HG03378 (cell line): ENCODE measurements at regions not wholly inside any gene's neighbourhood (a gene's known extent, or its start where the extent isn't known, plus 50 kb on each side); places are given as distances from the start of the nearest gene placed in this dataset.

ENCODE experiments used
- ATAC-seq: cut with Tn5 transposase; IDR thresholded peaks from one replicate; pipeline ENCODE4 v1.9.1; 2021; ENCODE audit warnings: mild to moderate bottlenecking, moderate library complexity; ENCODE audit not compliant: unreplicated experiment

DNA sequence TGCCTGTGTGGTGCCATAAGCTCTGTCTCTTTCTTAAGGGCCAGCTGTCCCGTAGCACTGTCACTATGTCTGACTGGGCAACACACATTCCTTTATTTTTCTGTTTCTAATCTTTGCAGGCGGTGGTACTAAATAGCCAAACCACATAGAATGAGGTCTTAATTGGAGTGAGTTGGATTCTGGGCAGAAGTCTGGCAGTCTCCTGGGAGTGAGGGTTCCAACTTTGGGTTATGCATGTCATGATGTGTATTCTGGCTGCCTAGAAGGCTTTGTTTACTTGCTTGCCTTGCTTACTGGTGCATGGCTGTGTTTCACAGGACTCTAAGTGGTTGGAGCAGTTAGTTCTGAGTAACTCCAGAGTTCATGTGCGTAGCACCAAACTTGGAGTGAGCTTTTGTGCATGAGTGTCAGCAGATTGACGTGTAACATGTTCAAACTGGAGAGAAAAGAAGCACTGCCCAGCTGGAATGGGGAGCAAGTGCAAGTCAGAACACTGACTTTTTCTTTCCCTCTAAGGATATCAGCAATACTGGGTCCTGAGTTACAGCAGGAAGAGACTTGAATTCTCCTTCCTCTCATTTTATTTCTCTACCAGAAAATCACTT, 185.8 kb downstream of the PCSK1 start:
- no peak for ATAC-seq

DNA sequence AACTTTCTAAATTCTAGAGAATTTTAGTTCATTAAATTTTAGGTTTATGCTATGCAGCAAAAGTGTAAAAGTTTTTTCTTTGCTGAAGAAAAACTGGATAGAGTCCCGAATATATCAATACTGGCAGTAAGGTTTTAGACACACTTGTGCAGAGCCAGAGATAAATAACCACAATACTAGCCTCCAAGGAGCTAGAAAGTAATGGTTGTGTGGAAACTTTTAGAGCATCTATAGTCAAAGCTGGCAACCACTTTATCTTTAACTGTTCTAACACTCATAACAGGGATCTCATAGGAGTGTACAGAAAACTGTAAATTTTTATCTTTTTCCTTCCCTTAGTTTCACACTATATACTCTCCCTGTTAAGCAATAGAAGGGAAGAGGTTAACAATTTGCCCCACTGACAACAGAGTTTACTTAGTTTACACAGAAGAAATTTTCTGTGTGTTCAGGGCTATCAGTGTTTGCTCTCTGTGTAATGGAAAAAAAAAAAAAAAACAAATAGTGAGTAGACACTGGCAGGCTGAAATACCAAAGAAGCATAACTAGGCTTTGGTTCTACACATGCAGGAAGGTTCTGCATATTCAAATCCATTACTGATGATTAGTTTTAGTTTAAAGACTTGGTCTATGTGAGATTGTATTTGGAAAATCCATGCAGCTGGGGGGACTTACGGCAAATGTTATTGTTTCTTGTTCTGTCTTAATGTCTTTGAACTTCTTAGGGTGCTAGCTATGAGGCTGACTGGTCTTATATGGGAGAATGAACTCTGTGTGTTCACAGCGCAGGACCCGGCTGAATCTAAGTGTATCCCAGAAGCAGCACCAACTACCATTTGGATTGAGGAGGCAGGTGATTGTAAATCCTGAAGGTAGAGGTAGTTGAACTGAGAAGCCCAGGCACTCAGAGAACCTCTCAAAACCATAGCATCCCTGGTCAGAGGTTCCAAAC, 187.6 kb downstream of the PCSK1 start:
- no peak for ATAC-seq

GRCh38 chr5:96244696-96245095, 188.4 kb downstream of the PCSK1 start:
- ATAC-seq = no peak

- ATAC-seq = no peak
These were observed 189.2 kb downstream of the PCSK1 start for GRCh38 chr5:96243862-96244261.

DNA sequence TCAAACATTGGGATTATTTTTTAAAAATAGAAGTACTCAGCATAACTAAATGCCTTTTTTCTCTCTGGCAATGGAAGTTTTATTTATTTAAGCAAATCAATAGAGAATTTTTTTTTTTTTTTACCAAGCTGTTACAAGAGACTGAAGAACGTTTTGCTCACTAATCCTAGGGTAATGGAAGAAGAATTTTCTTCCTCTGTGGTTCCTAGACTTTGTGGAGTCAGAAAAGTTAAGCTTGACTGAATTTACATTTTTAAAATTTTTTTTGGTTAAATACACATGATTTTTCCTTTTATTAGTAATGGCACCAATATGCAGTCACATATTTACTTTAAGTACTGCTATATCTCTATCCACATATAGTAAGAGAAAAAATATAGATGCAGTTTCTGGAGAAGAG, 189.8 kb downstream of the PCSK1 start:
- no peak for ATAC-seq

- ATAC-seq = no peak
These were observed 190.5 kb downstream of the PCSK1 start for GRCh38 chr5:96242571-96242970.

GRCh38 chr5:96236831-96237230, 196.2 kb downstream of the PCSK1 start:
- no peak for ATAC-seq

- no peak for ATAC-seq
These were observed 197.0 kb downstream of the PCSK1 start for GRCh38 chr5:96236051-96236450.

GRCh38 chr5:96235008-96235910, 197.8 kb downstream of the PCSK1 start:
- ATAC-seq = no peak

DNA sequence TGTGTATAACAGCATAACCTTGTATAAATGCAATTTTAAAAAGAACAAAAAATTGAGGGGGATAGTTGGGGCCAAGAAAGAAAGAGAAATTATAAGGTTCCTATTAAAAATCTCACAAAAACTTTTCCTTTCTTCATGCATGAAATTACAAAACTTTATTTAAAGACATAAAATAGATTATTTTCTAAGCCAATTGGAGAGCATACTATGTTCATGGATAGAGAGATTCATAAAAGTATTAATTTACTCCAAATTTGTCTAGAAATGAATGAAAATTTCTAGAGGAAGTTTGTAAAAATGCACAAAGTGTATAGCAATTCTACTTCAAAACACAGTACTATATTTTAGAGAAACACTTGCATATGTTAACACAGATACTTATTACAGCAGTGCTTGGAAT, 200.4 kb downstream of the PCSK1 start:
- no peak for ATAC-seq

DNA sequence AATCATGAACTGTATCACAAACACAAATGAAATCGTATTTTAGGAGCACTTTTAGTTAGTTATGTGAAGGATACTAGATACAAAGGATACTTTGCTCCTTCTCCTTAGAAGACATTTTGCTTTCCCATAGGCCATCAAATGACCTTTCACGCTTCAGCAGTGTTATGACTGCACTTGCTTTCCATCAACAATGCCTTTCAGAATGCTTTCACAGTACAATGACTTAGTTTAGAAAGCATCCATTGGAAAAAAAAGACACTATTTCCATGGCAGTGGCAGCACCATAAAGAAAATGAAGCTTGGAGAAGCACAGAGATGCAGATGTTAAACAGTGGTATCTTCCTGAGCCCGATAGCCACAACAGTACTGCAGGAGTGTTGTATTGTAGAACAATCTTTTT, 203.9 kb downstream of the PCSK1 start:
- ATAC-seq = no peak

DNA sequence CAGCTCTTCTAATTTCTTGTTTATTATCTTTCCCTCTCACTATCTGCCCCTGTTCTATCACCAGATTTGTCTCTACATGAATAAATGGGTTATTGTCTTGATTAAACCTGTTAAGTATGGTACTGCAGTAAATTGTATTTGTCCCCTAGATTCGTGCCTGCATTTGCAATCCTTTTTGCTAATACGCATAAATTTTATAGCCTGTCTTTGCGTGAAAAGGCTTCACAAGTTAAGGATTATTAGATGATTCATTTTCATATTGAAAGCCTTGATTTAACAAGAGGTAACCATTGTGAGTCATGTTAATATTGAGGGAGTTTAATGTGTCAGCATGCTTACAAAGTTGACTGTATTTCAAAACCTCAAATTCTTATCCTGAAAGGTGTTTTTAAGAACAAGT, 204.6 kb downstream of the PCSK1 start:
- no peak for ATAC-seq

DNA sequence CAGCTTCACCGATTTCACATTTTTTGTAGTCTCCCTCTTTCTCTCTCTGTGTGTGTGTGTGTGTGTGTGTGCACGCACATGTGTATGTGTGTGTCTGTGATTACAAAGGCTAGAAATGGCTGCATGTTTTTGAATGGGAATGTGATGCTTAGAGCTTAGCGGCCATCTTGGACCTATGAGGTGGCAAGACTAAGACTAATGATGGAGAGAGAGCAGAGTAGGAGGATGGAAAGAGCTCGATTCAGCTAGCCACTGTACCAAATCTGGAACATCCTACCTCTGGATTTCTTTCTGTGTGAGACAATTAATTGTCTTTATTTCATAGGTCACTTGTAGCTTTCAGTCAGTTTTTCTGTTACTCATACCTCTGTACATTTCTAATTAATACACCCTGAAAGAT, 205.1 kb downstream of the PCSK1 start:
- no peak for ATAC-seq

GRCh38 chr5:96226941-96227552, 206.0 kb downstream of the PCSK1 start:
- no peak for ATAC-seq

DNA sequence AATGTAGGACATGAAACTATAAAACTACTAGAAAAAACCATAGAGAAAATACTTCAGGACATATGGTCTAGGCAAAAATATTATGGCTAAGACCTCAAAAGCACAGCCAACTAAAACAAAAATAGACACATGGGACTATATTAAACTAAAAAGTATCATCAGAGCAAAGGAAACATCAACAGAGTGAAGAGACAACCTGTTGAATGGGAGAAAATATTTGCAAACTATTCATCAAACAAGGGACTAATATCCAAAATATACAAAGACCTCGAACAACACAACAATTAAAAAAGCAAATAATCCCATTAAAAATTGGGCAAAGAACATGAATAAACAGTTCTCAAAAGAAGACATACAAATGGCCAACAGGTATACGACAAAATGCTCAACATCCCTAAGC, 210.9 kb downstream of the PCSK1 start:
- ATAC-seq = no peak

DNA sequence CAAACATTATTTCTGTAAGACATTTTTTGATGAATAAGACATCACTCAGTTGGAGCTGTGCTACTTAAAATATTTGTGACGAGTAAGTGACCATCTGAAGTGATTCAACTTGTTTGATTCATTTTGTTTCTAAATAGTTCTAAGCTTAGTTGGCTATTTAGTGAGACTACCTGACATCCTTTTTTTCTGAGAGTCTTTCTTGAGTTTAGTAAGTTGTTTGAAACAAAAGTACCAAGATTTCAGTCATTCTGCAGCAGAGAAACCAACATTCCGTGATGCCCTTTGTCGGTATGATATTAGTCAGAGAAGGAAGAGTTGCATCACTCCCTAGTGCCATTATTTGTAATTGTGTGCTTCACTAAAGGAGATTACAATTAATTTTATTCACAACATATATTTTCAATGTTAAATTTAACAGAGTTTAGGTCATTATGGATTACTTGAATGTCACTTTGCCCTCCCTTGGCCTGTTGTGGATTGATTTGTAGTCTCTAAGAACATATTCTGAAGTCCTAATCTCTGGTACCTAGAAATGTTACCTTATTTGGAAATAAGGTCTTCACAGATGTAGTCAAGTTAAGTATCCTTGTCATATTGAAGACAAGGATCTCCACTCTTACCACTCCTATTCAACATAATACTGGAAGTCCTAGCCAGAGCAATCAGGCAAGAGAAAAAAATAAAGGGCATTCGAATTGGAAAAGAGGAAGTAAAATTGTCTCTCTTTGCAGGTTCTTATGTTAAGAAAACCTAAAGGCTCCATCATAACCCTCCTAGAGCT, 212.2 kb downstream of the PCSK1 start:
- no peak for ATAC-seq

DNA sequence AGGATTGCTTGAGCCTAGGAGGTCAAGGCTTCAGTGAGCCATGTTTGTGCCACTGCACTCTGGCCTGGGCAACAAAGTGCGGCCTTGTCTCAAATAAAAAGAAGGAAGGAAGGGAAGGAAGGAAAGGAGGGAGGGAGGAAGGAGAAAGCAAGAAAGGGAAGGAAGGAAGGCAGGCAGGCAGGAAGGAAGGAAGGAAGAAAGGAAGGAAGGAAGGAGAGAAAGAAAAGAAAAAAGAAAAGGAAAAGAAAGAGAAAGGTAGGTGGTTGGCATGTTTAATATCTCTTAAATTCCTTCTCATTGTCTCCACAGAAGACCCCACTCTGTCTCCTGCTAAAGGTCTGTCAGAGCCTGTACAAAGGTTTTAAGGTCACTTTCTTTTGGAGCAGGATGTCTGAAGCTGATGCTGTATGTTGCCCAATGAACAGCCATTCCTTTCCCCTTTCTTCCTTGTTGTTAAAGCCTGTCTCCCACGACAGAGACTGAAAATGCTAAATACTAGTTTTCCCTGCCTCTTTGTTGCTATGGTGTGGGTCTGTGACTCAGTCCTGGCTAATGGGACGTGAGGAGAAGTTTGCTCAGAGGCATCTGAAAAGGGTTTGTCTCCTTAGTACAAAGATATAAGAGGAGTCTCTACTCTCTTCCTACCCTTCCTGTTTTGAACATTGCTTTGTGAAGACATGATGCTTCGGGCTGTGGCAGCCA, 213.3 kb downstream of the PCSK1 start:
- no peak for ATAC-seq

GRCh38 chr5:96218653-96219052, 214.4 kb downstream of the PCSK1 start:
- no peak for ATAC-seq

GRCh38 chr5:96214442-96215197, 218.4 kb downstream of the PCSK1 start:
- no peak for ATAC-seq
